Islet precursor cell (in vitro differentiated cells): ENCODE measurements at regions not wholly inside any gene's neighbourhood (a gene's known extent, or its start where the extent isn't known, plus 50 kb on each side); places are given as distances from the start of the nearest gene placed in this dataset.

ENCODE experiments used
- DNase-seq: peaks from one replicate; pipeline ENCODE4 v3.0.0-alpha.2; 2018

DNA sequence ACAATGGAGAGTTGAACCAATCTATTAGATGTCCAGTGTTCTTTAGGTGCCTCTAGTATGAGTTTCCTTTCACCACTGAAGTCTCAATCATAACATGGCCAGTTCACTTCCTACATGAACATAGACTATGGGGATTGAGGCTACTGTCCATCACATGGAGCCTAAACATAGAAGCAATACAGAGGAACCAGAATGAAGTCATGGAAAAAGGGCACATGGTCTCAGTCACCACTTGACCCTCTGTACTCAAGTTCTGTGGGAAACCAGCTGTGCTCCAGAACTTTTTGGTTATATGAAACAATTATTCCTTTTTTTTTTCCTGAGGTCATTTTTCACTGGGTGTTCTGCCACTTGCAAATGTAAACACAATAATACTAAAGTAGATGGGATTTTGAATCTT lies 762.5 kb downstream of the CBLN4 start:
- no peak for DNase-seq

- DNase-seq = no peak
Measured at GRCh38 chr20:55239269-55239668, 763.9 kb downstream of the DOK5 start.

GRCh38 chr20:55232647-55233046 lies 757.3 kb downstream of the DOK5 start:
- DNase-seq = no peak

GRCh38 chr20:55229451-55229850 lies 754.1 kb downstream of the DOK5 start:
- no peak for DNase-seq

- DNase-seq = no peak
Measured at GRCh38 chr20:55216525-55217242, 741.3 kb downstream of the DOK5 start.

DNA sequence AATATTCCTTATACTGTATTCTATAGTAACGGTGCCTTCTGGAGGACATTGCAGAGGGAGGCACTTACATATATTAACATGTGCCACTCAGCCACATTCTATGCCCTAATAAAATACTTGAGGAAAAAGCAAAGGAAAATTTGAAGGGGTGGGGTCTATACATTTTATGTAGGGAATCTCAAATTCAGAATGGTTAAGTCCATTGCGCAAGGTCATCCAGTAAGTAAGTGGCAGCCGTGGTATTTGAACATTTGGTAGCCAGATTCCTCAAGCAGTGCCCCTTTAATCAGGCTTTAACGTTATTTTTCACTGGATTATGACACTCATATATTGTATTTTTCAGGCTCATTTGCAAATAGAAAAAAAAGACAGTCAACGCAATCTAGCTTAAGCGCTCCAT lies 738.3 kb downstream of the DOK5 start:
- no peak for DNase-seq

- no peak for DNase-seq
Measured at GRCh38 chr20:55211481-55211880, 736.1 kb downstream of the DOK5 start.

DNA sequence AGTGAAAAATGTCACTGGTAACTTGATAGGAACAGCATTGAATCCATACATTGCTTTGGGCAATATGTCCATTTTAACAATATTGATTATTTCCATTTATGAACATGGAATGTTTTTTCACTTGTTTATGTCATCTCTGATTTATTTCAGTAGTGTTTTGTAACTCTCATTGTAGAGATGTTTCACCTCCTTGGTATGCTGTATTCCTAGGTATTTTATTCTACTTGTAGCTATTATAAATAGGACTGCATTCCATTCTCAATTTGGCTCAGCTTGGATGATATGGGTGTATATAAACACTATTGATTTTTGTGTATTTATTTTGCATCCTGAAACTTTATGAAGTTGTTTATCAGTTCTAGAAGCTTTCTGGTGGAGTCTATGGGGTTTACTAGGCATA lies 730.3 kb downstream of the DOK5 start:
- no peak for DNase-seq

DNA sequence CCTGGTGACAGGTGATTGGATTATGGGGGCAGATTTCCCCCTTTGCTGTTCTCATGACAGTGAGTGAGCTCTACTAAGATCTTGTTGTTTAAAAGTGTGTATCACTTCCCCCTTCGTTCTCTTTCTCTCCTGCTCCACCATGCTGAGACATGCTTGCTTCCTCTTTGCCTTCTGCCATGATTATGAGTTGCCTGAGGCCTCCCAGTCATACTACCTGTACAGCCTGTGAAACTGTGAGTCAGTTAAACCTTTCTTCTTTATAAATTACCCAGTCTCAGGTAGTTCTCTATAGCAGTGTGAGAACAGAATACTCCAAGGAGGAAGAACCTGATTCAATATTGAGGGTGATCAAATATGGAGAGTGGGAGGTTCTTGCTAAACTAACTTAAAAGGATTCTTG lies 724.9 kb downstream of the DOK5 start:
- DNase-seq = no peak

DNA sequence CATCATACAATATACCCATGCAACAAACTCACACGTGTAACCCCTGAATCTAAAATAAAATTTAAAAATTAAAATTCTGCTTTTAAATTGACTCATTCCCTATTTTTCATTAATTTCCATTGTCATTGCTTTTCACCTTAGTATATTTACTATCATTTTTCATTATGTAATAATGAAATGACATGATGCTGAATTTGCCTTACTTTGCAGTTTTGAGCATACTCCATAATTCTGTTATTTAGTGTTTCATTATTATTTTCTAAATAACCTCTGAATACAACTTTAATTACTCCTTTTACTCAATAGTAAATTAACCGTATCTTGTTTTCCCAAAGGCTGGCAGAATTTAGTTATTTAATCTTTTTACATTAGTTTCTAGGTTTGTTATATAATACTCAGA lies 719.6 kb downstream of the DOK5 start:
- DNase-seq = no peak

DNA sequence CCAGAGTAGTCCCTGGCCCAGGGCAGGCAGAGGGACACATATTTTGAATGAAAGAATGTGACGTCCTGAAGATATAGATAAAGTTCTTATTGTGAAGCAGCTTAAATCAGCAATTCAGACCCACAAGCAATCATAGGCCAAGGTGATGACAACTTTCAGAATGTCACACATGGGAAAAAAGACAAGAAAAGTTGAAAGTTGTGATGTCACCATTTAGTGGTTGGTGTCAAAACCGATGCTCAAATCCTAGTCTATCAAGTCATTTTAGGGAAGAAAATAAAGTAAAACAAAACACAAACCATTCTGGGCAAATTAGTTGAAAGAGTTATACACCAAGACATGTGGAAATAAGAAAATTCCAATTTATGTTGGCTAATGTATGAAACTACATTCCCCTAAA lies 710.8 kb downstream of the DOK5 start:
- DNase-seq = no peak

DNA sequence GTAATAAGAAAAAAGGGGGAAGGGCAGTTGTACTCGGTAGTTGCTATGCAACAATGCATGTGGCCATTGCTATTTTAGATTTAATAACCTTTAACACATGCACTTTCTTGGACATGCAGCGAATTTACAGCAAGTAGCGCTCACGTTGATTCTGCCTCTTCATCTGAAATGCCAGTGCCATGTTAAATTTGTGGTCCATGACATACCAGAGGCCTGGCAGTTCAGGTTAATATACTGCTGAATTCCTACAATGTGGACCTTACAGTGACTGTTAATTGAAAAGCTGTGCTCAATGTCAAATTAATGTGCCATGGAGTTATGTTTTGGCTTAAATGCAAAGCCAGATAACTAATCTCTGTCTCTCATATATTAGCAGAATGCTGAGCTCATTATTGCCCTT lies 699.7 kb downstream of the DOK5 start:
- no peak for DNase-seq

GRCh38 chr20:55174635-55175034 lies 699.2 kb downstream of the DOK5 start:
- DNase-seq = no peak

- DNase-seq = no peak
Measured at GRCh38 chr20:55174172-55174571, 698.8 kb downstream of the DOK5 start.

GRCh38 chr20:55173601-55174000 lies 698.2 kb downstream of the DOK5 start:
- no peak for DNase-seq

- no peak for DNase-seq
Measured at GRCh38 chr20:55172310-55173002, 697.1 kb downstream of the DOK5 start.

GRCh38 chr20:55166063-55166462 lies 690.7 kb downstream of the DOK5 start:
- DNase-seq = no peak

GRCh38 chr20:55160996-55161395 lies 685.6 kb downstream of the DOK5 start:
- DNase-seq = no peak

- no peak for DNase-seq
Measured at GRCh38 chr20:55160037-55160436, 684.6 kb downstream of the DOK5 start.

- no peak for DNase-seq
Measured at GRCh38 chr20:55159230-55159629, 683.8 kb downstream of the DOK5 start.

- no peak for DNase-seq
Measured at GRCh38 chr20:55158446-55158845, 683.1 kb downstream of the DOK5 start.

DNA sequence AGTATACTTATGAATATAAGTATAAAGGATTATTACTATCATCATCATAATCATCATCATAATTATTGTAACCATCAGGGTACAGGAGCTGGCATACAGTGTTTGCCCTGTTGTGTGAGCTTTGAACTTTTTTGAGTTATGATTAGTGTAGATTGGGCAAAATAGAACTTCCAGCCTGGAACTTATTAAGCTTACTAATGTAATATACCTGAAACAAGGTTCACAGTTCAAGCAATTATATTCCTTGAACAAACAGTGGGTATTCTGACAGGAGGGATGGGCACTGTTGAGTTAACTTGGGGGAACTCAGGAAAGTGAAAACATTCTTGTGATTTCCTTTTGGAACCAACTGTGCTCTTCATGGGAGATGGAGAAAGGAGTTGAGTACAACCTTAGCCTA lies 680.0 kb downstream of the DOK5 start:
- no peak for DNase-seq

GRCh38 chr20:55153001-55153645 lies 677.7 kb downstream of the DOK5 start:
- no peak for DNase-seq

GRCh38 chr20:55151171-55151570 lies 675.8 kb downstream of the DOK5 start:
- no peak for DNase-seq
